RWPE1 (cell line): ENCODE measurements at regions not wholly inside any gene's neighbourhood (a gene's known extent, or its start where the extent isn't known, plus 50 kb on each side); places are given as distances from the start of the nearest gene placed in this dataset.

Experiments used
- CTCF ChIA-PET: fragments of 350-600 bp; sonication (Branson Sonifier 250); formaldehyde crosslinking; extraction: SDS; loops from one replicate; lab custom pipeline; 2021; lab: Yijun Ruan, JAX
- POLR2A ChIA-PET: fragments of 400-600 bp; formaldehyde crosslinking; extraction: SDS; loops from one replicate; lab custom pipeline; 2020; ENCODE audit warnings: antibody characterized with exemption; ENCODE audit not compliant: low non-redundant PET; lab: Yijun Ruan, JAX
- DNase-seq: peaks from one replicate; pipeline ENCODE4 v3.0.0; 2012; ENCODE audit warnings: low spot score
- H3K27ac ChIP-seq: fragments of 450-650 bp; 2 replicates; pipeline ENCODE4 v1.5.1; 2017
- CTCF ChIP-seq: fragments of 450-650 bp; conservative IDR thresholded peaks from 2 replicates; pipeline ENCODE4 v1.5.1; 2017; ENCODE audit warnings: low read depth, mild to moderate bottlenecking

GRCh38 chr6:115766745-115767462, 293.8 kb downstream of the FRK start:
- TF ChIP-seq CTCF, result no peak
- POLR2A ChIA-PET, result no interaction called here
- CTCF ChIA-PET, result interaction anchor here (0.5 kb wide), 1 partner anchor 158 kb away, joined by 6 read pairs; no protein-coding TSS in a partner anchor
- no peak for DNase-seq
- no peak overlapping the region for H3K27ac ChIP-seq

GRCh38 chr6:115765966-115766365, 294.7 kb downstream of the FRK start:
- H3K27ac ChIP-seq, result no peak overlapping the region
- POLR2A ChIA-PET, result no interaction called here
- CTCF ChIA-PET, result no interaction called here
- no peak for TF ChIP-seq CTCF
- DNase-seq, result no peak

GRCh38 chr6:115759051-115759450, 301.6 kb downstream of the FRK start:
- no peak overlapping the region for H3K27ac ChIP-seq
- DNase-seq, result no peak
- ChIA-PET POLR2A (no interaction called here), CTCF (no interaction called here)
- TF ChIP-seq CTCF, result no peak

GRCh38 chr6:115753446-115753845, 307.2 kb downstream of the FRK start:
- DNase-seq, result no peak
- H3K27ac ChIP-seq, result no peak overlapping the region
- ChIA-PET POLR2A (no interaction called here), CTCF (interaction anchor here (0.6 kb wide), 1 partner anchor 57 kb away, joined by 4 read pairs; no protein-coding TSS in a partner anchor)
- no peak for TF ChIP-seq CTCF

GRCh38 chr6:115750946-115751345, 309.7 kb downstream of the FRK start:
- no peak for TF ChIP-seq CTCF
- no peak overlapping the region for H3K27ac ChIP-seq
- CTCF ChIA-PET, result no interaction called here
- POLR2A ChIA-PET, result no interaction called here
- DNase-seq, result no peak

- TF ChIP-seq CTCF, result no peak
- POLR2A ChIA-PET, result no interaction called here
- CTCF ChIA-PET, result interaction anchor here (0.6 kb wide), 1 partner anchor 1177 kb away, joined by 3 read pairs; no protein-coding TSS in a partner anchor
- H3K27ac ChIP-seq, result no peak overlapping the region
- no peak for DNase-seq
Observed at GRCh38 chr6:115750292-115750691, 310.4 kb downstream of the FRK start.
